ENCODE measurements at regions not wholly inside any gene's neighbourhood (a gene's known extent, or its start where the extent isn't known, plus 50 kb on each side); places are given as distances from the start of the nearest gene placed in this dataset.

DNA sequence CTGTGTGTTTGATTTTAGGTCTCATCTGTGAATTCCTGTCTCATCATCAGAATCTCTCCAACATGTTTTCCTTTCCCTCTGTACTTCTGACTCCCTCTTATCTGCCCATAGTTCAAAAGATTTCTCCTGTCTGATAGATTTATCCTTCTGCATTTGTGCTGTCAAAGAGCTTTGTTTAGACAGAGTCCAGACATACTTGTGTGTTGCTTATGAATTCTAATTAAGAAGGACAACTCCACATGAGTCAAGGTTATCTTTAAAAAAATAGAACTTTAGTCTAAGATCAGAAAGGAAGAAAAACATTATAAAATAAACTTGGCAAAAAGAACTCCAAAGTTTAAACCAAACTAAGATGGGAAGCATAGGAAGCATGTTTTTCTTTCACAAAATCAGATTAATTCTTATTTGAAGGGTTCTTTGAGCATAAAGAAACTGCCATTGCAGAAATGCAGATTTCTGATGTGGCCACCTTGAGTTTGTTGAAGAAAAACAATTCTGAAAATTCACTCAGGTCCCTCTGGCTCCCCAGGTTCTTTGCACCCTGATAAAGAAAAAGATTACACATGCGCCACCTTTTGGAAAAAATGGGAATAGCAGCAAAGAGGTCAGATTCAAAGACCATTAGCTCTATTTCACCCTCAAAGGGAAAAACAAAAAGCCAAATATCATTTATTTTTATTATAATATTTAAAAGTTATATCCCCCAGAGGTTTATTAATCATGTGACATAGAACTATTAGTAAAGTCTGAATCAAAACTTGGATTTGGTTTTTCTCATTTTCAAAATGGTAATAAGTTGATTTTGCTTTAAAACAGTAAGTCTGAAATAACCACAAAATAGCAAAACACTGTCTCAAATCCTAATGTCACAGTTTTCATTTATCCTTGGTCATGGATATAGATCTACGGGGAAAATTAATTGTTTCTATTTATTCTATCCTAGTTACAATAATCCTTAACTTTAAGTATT, 143.7 kb upstream of the DCN start:
- DNase-seq = no peak

DNA sequence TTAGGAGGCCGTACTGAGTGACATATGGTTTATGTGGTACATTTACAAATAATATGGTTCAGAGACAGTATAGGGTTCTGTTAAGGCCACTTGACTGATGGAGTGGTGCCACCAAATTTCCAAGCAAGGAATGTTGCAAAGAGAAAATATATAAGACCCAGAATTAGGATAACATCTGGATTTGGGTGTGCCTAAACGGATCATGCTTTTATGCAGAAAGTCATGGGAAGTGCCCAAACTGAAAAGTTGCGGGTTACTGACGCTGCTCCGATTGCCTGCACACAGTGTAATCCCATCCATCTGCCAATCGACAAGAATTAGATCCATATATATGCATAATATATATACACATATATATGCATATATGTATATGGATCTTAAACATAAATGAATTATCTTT, 138.4 kb upstream of the DCN start:
- DNase-seq = no peak

DNA sequence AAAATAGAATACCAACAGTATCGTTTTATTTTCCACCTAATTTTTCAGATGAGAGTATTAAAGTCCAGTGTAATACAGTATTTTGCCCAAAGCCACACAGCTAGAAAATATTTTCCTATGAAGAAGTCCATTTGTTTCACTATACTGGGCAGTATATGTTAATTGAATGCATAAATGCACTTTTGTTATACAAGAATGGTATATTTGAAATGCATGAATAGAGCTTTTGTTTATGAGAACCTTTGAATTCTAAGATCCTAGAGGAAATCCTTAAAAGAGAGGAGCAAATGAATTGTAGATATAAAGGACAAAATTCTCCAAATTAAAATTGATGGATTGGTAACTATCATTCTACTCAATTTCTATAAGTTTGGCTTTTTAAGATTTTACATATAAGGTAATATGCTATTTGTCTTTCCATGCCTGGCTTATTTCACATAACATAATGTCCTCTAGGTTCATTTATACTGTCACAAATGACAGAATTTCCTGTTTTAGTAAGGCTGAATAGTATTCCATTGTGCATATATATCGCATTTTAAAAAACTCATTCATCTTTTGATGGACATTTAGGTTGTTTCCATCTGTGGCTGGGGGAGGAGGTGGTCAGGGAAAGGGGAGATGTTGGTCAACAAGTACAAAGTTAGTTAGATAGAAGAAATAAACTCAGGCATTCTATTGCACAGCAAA, 136.6 kb upstream of the DCN start:
- DNase-seq = no peak

DNA sequence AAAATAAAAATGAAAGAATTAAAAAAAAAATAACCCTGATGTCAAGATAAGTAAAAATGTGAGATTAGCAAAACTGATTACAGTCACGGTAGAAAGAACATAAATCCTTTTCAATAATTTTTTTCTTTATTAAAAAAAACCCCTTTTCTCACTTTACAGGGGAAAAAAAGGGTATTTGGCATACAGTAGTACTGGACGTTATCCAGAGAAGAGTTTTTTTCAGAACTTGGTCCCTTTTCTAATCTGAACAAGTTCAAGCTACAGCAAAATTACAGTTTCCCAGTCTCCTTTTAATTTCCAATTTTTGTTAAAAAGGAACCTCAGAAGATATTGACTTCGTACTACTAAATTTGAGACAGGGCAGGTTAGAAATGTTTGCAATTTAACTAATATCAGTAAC, 134.7 kb upstream of the DCN start:
- DNase-seq = no peak

DNA sequence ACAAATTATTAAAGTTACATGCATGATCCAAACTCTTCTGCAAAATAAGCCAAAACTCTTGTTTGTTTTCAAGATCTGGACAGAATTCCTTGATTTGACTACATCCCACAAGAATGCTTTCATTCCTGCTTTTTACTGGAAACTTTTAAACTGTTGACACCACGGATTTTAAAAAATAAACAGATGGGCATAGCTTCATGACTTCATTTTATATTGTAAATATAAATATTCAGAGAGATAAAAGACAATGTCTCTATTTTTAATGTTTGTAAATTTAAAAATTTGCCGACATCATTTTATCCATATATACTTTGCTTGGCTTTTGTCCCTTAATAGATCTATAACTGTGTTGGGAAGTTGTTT, 134.3 kb upstream of the DCN start:
- DNase-seq = no peak

- DNase-seq = no peak
Measured at GRCh38 chr12:91316161-91316906, 133.7 kb upstream of the DCN start.

GRCh38 chr12:91311081-91311480, 128.5 kb upstream of the DCN start:
- no peak for DNase-seq

DNA sequence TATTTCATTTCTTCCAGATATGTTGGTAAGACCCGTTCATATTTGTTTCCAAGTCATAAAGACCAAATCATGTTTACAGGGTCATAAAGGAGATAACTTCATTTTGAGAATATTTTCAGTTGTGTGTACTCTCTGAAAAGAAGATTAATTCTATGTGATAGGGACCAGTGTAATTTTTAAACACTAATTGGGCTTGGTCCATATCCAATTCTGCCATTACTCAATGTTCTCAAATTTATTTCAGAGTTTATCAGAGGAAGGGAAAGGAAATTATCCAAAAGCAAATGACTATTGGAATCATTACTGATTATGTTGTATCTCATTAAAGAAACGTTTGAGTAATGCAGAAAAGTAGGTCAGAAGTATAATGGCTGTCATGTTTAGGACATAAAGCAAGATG, 126.8 kb upstream of the DCN start:
- no peak for DNase-seq

DNA sequence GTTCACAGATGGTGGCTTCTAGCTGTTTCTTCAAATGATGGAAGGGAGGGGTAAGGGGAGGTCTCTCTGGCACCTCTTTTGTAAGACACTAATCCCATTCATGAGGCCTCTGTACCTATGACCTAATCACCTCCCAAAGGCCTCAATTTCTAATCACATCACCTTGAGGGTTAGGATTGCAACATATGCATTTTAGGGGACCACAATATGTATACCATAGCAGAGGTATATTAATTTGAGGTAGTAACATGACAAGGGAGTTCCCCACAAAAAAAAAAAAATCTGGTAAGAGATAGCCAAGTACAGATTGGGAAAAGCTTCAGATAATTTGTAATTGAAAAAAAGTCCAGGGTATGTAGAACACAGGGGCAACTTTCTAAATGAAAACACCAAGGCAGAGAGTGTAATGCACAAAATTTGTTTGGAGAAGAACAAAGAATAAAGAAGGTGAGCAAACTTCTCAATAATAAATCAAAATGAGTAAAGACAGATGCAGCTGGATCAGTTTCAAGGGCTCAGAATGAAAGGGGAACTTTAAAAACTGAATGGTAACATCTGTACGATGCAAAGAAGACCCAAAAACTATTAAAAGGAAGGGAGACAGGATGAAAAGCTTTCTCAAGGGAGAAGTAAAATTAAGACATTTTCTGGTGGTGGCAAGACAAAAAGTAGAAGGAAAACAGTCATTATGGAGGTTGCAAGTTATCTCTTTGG, 125.5 kb upstream of the DCN start:
- DNase-seq = no peak

- DNase-seq = no peak
Measured at GRCh38 chr12:91290354-91290753, 107.7 kb upstream of the DCN start.

DNA sequence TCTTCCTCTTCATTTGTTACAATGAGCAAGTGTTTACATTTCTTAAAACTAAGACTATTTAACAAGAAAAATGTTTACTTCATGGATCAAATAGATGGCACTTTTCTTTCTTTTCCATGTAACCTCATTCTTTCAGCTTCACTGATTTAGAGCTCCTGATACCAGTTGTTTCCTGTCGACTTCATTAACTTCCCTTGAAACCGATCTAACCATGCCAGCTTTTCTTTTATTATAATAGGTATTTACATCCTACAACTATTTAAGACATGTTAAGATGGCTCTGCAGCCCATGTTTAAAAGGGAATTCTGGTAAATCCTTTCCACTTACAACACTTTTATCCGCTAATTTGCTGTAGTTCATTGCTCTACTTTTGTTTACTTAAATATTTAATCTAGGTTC, 107.3 kb upstream of the DCN start:
- DNase-seq = no peak

GRCh38 chr12:91289072-91289471, 106.5 kb upstream of the DCN start:
- no peak for DNase-seq

DNA sequence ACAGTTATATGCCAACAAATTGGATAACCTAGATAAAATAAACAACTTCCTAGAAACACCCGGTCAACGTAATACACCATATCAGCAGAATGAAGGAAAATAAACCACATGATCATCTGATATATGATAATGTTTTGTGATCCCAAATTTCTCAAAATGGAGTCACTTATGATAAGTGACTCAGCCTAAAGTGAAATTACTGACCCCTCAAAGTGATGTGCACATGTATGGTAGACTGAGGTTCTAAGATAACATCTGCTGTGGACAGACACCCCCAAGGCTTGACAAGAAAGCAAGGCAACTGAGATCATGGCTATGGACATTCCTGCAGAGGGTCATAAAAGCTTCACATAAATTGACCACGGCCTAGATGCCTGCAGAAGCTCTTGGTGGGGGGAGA, 105.1 kb upstream of the DCN start:
- no peak for DNase-seq

DNA sequence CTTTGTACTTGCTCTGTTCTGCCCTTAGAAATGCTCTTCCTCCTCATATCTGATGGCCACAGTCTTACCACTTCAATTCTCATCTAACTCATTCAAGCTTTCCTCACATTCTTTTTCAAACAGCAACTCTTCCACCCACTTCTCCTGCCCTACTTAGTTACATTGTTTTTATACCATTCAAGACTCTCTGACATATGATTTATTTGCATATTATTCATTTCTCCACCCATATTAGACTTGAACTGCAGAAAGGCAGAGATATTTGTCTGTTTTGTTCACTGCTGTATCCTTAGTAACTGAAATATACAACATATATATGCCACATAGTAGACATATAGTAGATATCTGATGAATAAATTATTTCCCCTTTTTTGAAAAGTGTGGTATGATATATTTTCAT, 95.5 kb upstream of the DCN start:
- DNase-seq = no peak

GRCh38 chr12:91276509-91276908, 93.9 kb upstream of the DCN start:
- no peak for DNase-seq

GRCh38 chr12:91275321-91275720, 92.7 kb upstream of the DCN start:
- DNase-seq = no peak

DNA sequence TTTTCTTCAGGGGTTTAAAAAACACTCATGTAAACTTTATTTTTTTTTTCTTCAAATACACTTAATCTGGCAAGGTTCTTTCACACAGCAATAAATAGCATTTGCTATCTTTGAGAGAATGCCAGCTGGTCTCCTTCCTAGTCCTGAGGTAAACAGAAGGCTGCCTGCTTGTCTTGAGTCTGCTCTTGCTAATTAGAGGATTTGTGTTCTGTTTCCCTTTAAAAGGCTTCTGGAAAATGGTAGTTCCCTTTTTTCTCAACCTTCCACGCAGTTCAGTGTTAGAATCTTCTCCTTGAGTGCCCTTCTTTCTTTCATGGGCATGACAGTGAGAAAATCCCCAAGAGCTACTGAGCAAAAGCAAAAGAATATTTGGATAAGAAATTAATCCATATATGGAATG, 92.3 kb upstream of the DCN start:
- DNase-seq = no peak

DNA sequence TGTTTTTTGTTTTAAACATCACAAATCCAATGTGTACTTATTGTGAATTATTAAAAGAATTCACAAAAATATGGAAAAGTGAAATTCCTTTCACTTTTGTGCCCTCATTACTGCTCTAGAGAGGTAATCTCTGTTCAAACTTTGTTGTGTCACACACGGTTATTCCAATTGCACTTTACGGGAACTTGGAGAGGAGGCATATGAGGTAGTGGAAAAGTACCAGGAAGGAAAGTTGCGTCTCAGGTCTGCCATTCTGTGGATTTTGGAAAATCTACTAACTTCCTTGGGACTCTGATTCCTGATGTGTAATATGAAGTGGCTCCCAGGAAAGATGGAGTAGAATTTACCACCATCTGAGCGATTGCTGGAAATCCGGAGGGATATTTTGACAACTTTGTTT, 90.9 kb upstream of the DCN start:
- no peak for DNase-seq

DNA sequence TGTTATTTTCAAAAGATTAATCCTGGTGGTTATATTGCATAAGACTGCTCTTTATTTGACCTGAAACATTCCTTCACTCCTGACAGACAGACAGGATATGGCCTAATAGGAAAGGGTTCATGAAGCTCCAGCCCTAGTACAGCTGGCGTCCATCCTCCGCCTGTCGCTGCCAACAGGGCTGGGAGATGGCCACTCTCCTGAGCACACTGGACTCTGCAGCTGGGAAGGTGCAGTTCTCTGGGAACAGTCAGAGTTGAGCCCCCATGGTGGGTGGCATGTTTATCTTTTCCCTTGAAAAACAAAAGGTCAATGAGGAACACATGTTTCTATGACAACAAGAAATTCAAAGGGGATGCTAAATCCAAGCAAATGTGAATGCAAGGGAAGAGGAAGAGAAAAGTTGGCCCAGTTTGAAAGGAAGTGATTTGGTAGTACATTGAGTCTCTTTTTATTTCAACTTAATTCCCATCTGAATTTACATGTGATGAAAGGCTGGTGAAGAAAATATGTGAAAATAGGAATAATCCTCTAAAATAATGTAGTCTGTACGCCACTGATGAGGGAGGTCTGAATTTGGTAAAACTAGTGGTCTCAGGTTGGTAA, 89.9 kb upstream of the DCN start:
- no peak for DNase-seq

DNA sequence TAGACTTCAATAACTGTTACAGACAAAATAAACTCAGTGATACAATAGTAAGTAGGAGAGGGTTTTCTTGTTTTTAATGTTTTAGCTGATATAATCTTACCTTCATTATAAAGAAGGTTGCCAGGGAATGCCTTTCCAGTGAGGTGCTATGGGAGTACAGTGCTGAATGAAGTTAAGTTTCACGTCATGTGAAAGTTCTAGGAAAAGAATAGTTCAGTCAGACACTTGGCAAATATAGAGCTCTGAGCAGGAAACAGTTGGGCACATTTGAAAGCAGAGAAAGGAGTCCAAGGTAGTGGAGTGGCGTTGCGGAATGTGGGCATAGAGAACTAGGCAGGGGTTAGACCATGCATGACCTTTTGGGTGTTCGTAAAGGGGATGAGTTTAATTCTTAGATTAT, 88.6 kb upstream of the DCN start:
- DNase-seq = no peak

DNA sequence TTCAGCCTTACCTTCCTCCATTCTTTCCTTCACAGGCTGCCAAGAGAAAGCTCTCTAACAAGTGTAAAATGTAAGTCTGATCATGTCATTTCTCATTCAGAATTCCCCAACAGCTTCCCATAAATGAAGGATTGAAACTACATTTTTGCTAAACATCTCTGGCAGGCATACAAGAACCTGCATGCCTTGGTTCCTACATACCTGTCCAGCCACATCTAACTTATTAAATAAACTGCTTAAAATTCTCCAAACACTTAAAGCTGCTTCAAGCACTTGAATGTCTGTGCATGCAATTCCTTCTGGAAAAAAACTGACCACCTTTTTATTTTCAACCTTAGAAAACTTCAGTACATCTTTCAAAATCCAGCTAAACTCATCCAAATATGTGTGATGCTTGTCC, 84.4 kb upstream of the DCN start:
- no peak for DNase-seq

GRCh38 chr12:91264178-91264577, 81.6 kb upstream of the DCN start:
- no peak for DNase-seq
